ENCODE measurements at regions not wholly inside any gene's neighbourhood (a gene's known extent, or its start where the extent isn't known, plus 50 kb on each side); places are given as distances from the start of the nearest gene placed in this dataset.

DNA sequence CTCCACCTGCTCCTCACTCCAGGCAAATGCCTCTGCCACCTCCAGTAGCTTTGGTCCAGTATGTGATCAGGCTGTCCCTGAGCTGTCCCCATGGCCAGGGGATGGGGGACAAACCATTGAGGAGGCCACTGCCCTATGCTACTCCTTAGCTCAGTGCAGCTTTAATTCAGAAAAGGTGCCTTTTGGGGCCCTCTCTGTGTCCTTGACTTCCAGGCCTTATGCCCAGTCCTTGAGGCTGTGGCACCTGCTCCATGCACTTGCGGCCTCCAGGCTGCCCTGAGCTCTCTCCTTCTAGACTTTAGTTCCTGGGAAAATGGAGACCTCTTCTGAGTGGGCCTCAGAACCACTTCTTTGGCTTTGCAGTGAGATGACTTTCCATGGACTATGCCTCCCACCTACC lies 650.8 kb upstream of the CELF2 start:
- H3K36me3 ChIP-seq (ENCODE audit: control insufficient read depth, insufficient read depth, low read length), result no peaks in the 10 kb centered on the region
- intact Hi-C loops (cut with micrococcal nuclease; ENCODE audit: unreplicated experiment), result no loop called here
- Mint-ChIP-seq H3K36me3 (ENCODE audit: insufficient read depth, unreplicated experiment) (no peaks in the 10 kb centered on the region), H3K27me3 (ENCODE audit: insufficient read depth, unreplicated experiment) (peaks cover 20% of the 10 kb centered on the region), H3K4me1 (ENCODE audit: low read depth, unreplicated experiment) (no peaks in the 10 kb centered on the region), H3K4me3 (ENCODE audit: unreplicated experiment) (no peak overlapping the region), H3K27ac (ENCODE audit: unreplicated experiment) (no peak overlapping the region), H3K9me3 (ENCODE audit: unreplicated experiment) (no peaks in the 10 kb centered on the region)
- ChIA-PET POLR2A (no interaction called here), CTCF (no interaction called here)
- no peak for DNase-seq
- H3K4me1 ChIP-seq, result no peaks in the 10 kb centered on the region
- H3K9me3 ChIP-seq, result no peaks in the 10 kb centered on the region
- TF ChIP-seq, protein P1, sequence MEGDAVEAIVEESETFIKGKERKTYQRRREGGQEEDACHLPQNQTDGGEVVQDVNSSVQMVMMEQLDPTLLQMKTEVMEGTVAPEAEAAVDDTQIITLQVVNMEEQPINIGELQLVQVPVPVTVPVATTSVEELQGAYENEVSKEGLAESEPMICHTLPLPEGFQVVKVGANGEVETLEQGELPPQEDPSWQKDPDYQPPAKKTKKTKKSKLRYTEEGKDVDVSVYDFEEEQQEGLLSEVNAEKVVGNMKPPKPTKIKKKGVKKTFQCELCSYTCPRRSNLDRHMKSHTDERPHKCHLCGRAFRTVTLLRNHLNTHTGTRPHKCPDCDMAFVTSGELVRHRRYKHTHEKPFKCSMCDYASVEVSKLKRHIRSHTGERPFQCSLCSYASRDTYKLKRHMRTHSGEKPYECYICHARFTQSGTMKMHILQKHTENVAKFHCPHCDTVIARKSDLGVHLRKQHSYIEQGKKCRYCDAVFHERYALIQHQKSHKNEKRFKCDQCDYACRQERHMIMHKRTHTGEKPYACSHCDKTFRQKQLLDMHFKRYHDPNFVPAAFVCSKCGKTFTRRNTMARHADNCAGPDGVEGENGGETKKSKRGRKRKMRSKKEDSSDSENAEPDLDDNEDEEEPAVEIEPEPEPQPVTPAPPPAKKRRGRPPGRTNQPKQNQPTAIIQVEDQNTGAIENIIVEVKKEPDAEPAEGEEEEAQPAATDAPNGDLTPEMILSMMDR (IDR thresholded peaks at IDR 0.05; ENCODE audit: insufficient read depth in 1 of 2, low read depth in 1 of 2, low read length in 1 of 2, severe bottlenecking in 1 of 2, unreplicated experiment in 1 of 2), result no peak
- H3K27me3 ChIP-seq (replicated peaks; ENCODE audit: control insufficient read depth, insufficient read depth, low read length), result no peaks in the 10 kb centered on the region
- no TSS peak for BruUV-seq (replicated peaks)
- H3K4me3 ChIP-seq (ENCODE audit: low read depth, low read length), result no peak overlapping the region

DNA sequence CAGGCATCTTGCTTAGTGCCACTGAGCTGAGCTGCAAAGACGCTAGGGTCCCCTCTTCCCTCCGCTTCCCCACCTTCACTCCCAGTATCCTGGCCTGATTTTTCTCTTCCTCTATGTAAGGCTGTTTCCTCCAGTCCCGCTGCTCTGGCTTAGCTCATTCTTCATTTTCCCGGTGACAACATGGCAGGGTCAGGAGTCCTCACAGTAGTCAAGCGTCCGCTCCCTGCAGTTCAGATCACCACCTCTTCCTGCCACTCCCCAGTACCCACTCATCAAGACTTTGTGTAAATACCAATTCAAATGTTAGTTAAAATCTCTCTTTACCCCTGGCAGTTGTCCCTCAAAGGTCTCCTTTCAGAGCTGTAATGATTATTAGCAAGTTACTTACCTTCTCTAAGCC lies 650.4 kb upstream of the CELF2 start:
- Histone ChIP-seq H3K36me3 (ENCODE audit: control insufficient read depth, insufficient read depth, low read length) (no peaks in the 10 kb centered on the region), H3K4me1 (no peaks in the 10 kb centered on the region), H3K9me3 (no peaks in the 10 kb centered on the region), H3K27me3 (replicated peaks; ENCODE audit: control insufficient read depth, insufficient read depth, low read length) (no peaks in the 10 kb centered on the region), H3K4me3 (ENCODE audit: low read depth, low read length) (no peak overlapping the region)
- Mint-ChIP-seq H3K9me3 (ENCODE audit: unreplicated experiment) (no peaks in the 10 kb centered on the region), H3K4me3 (ENCODE audit: unreplicated experiment) (no peak overlapping the region), H3K27ac (ENCODE audit: unreplicated experiment) (no peak overlapping the region), H3K4me1 (ENCODE audit: low read depth, unreplicated experiment) (no peaks in the 10 kb centered on the region), H3K27me3 (ENCODE audit: insufficient read depth, unreplicated experiment) (peaks cover 20% of the 10 kb centered on the region), H3K36me3 (ENCODE audit: insufficient read depth, unreplicated experiment) (no peaks in the 10 kb centered on the region)
- DNase-seq, result no peak
- intact Hi-C loops (cut with micrococcal nuclease; ENCODE audit: unreplicated experiment), result no loop called here
- no TSS peak for BruUV-seq (replicated peaks)
- ChIA-PET CTCF (no interaction called here), POLR2A (no interaction called here)
- TF ChIP-seq, protein P1 (IDR thresholded peaks at IDR 0.05; ENCODE audit: insufficient read depth in 1 of 2, low read depth in 1 of 2, low read length in 1 of 2, severe bottlenecking in 1 of 2, unreplicated experiment in 1 of 2), result no peak

DNA sequence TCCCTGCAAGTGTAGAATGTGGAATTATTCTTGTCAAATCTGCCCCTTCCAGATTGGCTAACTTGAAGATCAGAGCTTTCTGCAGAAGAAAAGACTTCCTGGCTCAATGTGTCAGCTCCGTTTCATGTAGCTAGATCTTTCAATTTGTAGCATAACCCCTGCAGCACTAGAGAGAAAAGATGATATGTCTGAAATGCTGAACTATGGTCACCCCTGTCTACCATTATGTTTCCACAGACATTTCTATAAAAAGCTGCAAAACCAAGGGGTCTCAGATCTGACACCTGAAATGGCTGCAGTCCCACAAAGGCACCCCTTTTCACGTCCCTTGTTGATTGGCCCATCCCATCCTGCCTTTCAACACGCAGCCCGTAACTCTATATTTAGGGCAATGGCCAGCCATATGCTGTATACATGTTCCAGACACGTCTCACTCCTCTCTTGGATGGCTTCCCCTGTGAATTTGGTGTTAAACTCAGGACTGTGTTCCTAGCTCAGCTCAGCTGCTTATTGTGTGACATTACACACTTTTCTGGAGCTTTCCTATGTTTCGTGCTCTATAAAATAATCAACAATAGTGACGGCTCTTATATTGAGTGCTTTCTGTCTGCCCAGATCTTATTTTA lies 648.6 kb upstream of the CELF2 start:
- no peaks in the 10 kb centered on the region for H3K27me3 ChIP-seq (replicated peaks; ENCODE audit: control insufficient read depth, insufficient read depth, low read length)
- H3K9me3 Mint-ChIP-seq (ENCODE audit: unreplicated experiment), result peaks cover 10% of the 10 kb centered on the region
- H3K36me3 Mint-ChIP-seq (ENCODE audit: insufficient read depth, unreplicated experiment), result no peaks in the 10 kb centered on the region
- H3K4me1 Mint-ChIP-seq (ENCODE audit: low read depth, unreplicated experiment), result no peaks in the 10 kb centered on the region
- intact Hi-C loops (cut with micrococcal nuclease; ENCODE audit: unreplicated experiment), result no loop called here
- H3K4me3 Mint-ChIP-seq (ENCODE audit: unreplicated experiment), result no peak overlapping the region
- H3K9me3 ChIP-seq, result no peaks in the 10 kb centered on the region
- BruUV-seq (replicated peaks), result no TSS peak
- TF ChIP-seq, protein P1 (IDR thresholded peaks at IDR 0.05; ENCODE audit: insufficient read depth in 1 of 2, low read depth in 1 of 2, low read length in 1 of 2, severe bottlenecking in 1 of 2, unreplicated experiment in 1 of 2), result no peak
- H3K36me3 ChIP-seq (ENCODE audit: control insufficient read depth, insufficient read depth, low read length), result no peaks in the 10 kb centered on the region
- H3K27me3 Mint-ChIP-seq (ENCODE audit: insufficient read depth, unreplicated experiment), result peaks cover 18% of the 10 kb centered on the region
- H3K27ac Mint-ChIP-seq (ENCODE audit: unreplicated experiment), result no peak overlapping the region
- H3K4me1 ChIP-seq, result no peaks in the 10 kb centered on the region
- H3K4me3 ChIP-seq (ENCODE audit: low read depth, low read length), result no peak overlapping the region
- no peak for DNase-seq
- POLR2A ChIA-PET, result no interaction called here
- CTCF ChIA-PET, result interaction anchor here (0.6 kb wide), 1 partner anchor 124 kb away, joined by 7 read pairs; no protein-coding TSS in a partner anchor
